ENCODE measurements at regions not wholly inside any gene's neighbourhood (a gene's known extent, or its start where the extent isn't known, plus 50 kb on each side); places are given as distances from the start of the nearest gene placed in this dataset.
"Not testable (repeated sequence)": the region's sequence is repeated elsewhere in the genome, so short reads cannot be mapped to it uniquely, and the experiment has no call there.

- no peak overlapping the region for H3K4me2 ChIP-seq (ENCODE audit: insufficient read depth, insufficient read length, low read length)
- no peak overlapping the region for H3T11ph ChIP-seq (ENCODE audit: low read length)
- H2BK5ac ChIP-seq (ENCODE audit: insufficient read length, low read length): no peak overlapping the region
- WGBS (ENCODE audit: extremely low coverage, insufficient read length, low lambda C conversion rate): no CpG with 5 or more reads among the region's 3 CpGs
- H2AFZ ChIP-seq (ENCODE audit: low read length): no peak overlapping the region
- H3K4me1 ChIP-seq (ENCODE audit: insufficient read depth, low read length): peaks cover 8% of the 10 kb centered on the region; the same call in 1 of the 2 replicates
- H3K18ac ChIP-seq (ENCODE audit: insufficient read length, low read depth, low read length): no peak overlapping the region
- H2BK15ac ChIP-seq (ENCODE audit: low read depth, low read length): no peak overlapping the region
- no peak overlapping the region for H2BK12ac ChIP-seq (ENCODE audit: insufficient read length, low read depth, low read length)
- no peak overlapping the region for H3K9ac ChIP-seq (ENCODE audit: extremely low read depth, insufficient read length, low read length)
- no peak overlapping the region for H3K23ac ChIP-seq (ENCODE audit: insufficient read length, low read depth, low read length)
- Mint-ChIP-seq H3K27me3 (ENCODE audit: low read depth) (no peaks in the 10 kb centered on the region), H3K4me3 (no peak overlapping the region), H3K27ac (no peak overlapping the region), H3K4me1 (peaks cover 28 to 32% of the 10 kb centered on the region in 2 experiments), H3K36me3 (ENCODE audit: insufficient read depth in 1 of 3, low read depth in 3 of 3) (peaks cover 0 to 2% (median 0%) of the 10 kb centered on the region in 3 experiments; a peak in 1 of 7 replicates), H3K9me3 (no peaks in the 10 kb centered on the region)
- H3K27me3 ChIP-seq (ENCODE audit: insufficient read depth, low read length): no peaks in the 10 kb centered on the region
- H4K91ac ChIP-seq (ENCODE audit: insufficient read length, low read depth, low read length): no peak overlapping the region
- H3K79me2 ChIP-seq (ENCODE audit: insufficient read depth, low read length): no peaks in the 10 kb centered on the region
- no peaks in the 10 kb centered on the region for H4K20me1 ChIP-seq (ENCODE audit: control insufficient read depth, insufficient read depth, insufficient read length)
- H2AK5ac ChIP-seq (ENCODE audit: insufficient read length, low read length): no peak overlapping the region
- H4K5ac ChIP-seq (ENCODE audit: insufficient read length, low read depth, low read length): no peak overlapping the region
- no peak overlapping the region for H3K56ac ChIP-seq (ENCODE audit: insufficient read length, low read depth, low read length)
- no peak for DNase-seq
- H4K8ac ChIP-seq (replicated peaks; ENCODE audit: insufficient read length, low read depth, low read length): no peak overlapping the region
- H3K79me1 ChIP-seq (ENCODE audit: insufficient read depth, low read depth, low read length, poor library complexity, severe bottlenecking): no peaks in the 10 kb centered on the region
- H2BK20ac ChIP-seq (ENCODE audit: low read depth, low read length, poor library complexity, severe bottlenecking): no peak overlapping the region
- no peaks in the 10 kb centered on the region for H3K9me3 ChIP-seq (ENCODE audit: control insufficient read depth, low read depth, low read length)
- no peak overlapping the region for H3K14ac ChIP-seq (ENCODE audit: insufficient read depth, low read length)
- no peak overlapping the region for H3K27ac ChIP-seq (ENCODE audit: insufficient read length, low read depth, low read length)
- no peaks in the 10 kb centered on the region for H3K23me2 ChIP-seq (ENCODE audit: insufficient read length, low read depth, low read length, poor library complexity, severe bottlenecking)
- H3K4ac ChIP-seq (ENCODE audit: low read depth, low read length): no peak overlapping the region
- no peak overlapping the region for H2BK120ac ChIP-seq (ENCODE audit: low read depth, low read length, poor library complexity, severe bottlenecking)
- no peak for TF ChIP-seq CTCF (conservative IDR thresholded peaks at IDR 0.05)
Measured at GRCh38 chr10:30697806-30698205, 68.3 kb upstream of the LYZL2 start.

- H4K5ac ChIP-seq (ENCODE audit: insufficient read length, low read depth, low read length); H3K4ac ChIP-seq (ENCODE audit: low read depth, low read length); H3K27me3 Mint-ChIP-seq (ENCODE audit: low read depth); H3K18ac ChIP-seq (ENCODE audit: insufficient read length, low read depth, low read length); H3K56ac ChIP-seq (ENCODE audit: insufficient read length, low read depth, low read length); H2BK20ac ChIP-seq (ENCODE audit: low read depth, low read length, poor library complexity, severe bottlenecking); H3K9ac ChIP-seq (ENCODE audit: extremely low read depth, insufficient read length, low read length); H3T11ph ChIP-seq (ENCODE audit: low read length); H4K91ac ChIP-seq (ENCODE audit: insufficient read length, low read depth, low read length); H3K23ac ChIP-seq (ENCODE audit: insufficient read length, low read depth, low read length); H3K4me2 ChIP-seq (ENCODE audit: insufficient read depth, insufficient read length, low read length); H3K36me3 Mint-ChIP-seq (ENCODE audit: insufficient read depth in 1 of 3, low read depth in 3 of 3); H4K8ac ChIP-seq (replicated peaks; ENCODE audit: insufficient read length, low read depth, low read length); H3K9me3 ChIP-seq (ENCODE audit: control insufficient read depth, low read depth, low read length); H3K27me3 ChIP-seq (ENCODE audit: insufficient read depth, low read length); H2BK120ac ChIP-seq (ENCODE audit: low read depth, low read length, poor library complexity, severe bottlenecking); H4K20me1 ChIP-seq (ENCODE audit: control insufficient read depth, insufficient read depth, insufficient read length); DNase-seq; H2BK12ac ChIP-seq (ENCODE audit: insufficient read length, low read depth, low read length); H3K79me1 ChIP-seq (ENCODE audit: insufficient read depth, low read depth, low read length, poor library complexity, severe bottlenecking); H3K79me2 ChIP-seq (ENCODE audit: insufficient read depth, low read length); H3K14ac ChIP-seq (ENCODE audit: insufficient read depth, low read length); H3K27ac Mint-ChIP-seq; H2BK5ac ChIP-seq (ENCODE audit: insufficient read length, low read length); H2AFZ ChIP-seq (ENCODE audit: low read length); H3K9me3 Mint-ChIP-seq; H2BK15ac ChIP-seq (ENCODE audit: low read depth, low read length); H3K23me2 ChIP-seq (ENCODE audit: insufficient read length, low read depth, low read length, poor library complexity, severe bottlenecking); H3K4me1 ChIP-seq (ENCODE audit: insufficient read depth, low read length); H2AK5ac ChIP-seq (ENCODE audit: insufficient read length, low read length); H3K4me3 Mint-ChIP-seq; H3K27ac ChIP-seq (ENCODE audit: insufficient read length, low read depth, low read length): not testable (repeated sequence)
- H3K4me1 Mint-ChIP-seq: peaks cover 26 to 29% of the 10 kb centered on the region in 2 experiments
- no CpG with 5 or more reads among the region's 17 CpGs for WGBS (ENCODE audit: extremely low coverage, insufficient read length, low lambda C conversion rate)
Measured at GRCh38 chr10:30697221-30697620, 67.7 kb upstream of the LYZL2 start.

All from H9 (cell line).